GM21737 (cell line): ENCODE measurements at regions not wholly inside any gene's neighbourhood (a gene's known extent, or its start where the extent isn't known, plus 50 kb on each side); places are given as distances from the start of the nearest gene placed in this dataset.
"Not testable (repeated sequence)": the region's sequence is repeated elsewhere in the genome, so short reads cannot be mapped to it uniquely, and the experiment has no call there.

ENCODE experiments used
- ATAC-seq: cut with Tn5 transposase; IDR thresholded peaks from one replicate; pipeline ENCODE4 v1.9.1; 2021; ENCODE audit warnings: mild to moderate bottlenecking, moderate library complexity; ENCODE audit not compliant: unreplicated experiment

GRCh38 chr4:188649635-188650034 lies 510.4 kb downstream of the TRIML1 start:
- no peak for ATAC-seq

DNA sequence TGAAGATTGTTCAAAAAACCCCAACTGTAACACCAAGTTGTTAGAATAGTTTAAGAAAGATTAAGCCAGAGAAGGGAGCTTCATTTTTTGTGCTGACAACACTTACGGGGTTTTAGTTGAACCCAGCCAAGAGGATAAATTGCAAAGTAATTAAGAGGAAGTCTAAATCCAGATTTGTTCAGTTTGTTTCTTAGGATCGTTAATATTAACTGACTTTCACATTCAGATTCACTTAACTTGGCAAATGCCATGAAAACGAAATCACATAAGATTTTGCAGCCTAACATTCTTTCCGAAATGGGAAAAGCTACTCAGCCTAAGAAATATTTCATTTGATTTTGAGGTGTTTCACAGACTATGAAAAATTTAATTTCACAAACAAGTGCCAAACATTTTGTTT lies 511.3 kb downstream of the TRIML1 start:
- no peak for ATAC-seq

DNA sequence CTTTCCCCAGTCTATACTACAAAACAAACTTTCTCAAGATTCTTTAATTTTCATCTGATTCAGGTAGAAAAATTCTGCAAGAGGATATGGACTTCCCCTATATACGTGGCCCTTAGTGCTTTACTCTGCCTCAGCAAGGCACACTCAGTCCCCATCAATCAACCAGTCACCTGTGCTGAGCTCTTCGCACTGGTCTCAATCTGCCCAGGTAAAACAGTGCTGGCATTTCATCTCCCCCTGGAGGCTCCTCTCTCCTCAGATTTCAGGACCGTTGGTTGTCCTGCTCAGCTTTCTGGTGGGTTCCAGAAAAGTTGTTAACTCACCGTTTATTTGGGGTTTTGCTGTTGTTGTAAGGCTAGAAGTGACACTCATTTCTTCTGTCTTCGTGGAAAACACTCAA lies 518.1 kb downstream of the TRIML1 start:
- no peak for ATAC-seq

DNA sequence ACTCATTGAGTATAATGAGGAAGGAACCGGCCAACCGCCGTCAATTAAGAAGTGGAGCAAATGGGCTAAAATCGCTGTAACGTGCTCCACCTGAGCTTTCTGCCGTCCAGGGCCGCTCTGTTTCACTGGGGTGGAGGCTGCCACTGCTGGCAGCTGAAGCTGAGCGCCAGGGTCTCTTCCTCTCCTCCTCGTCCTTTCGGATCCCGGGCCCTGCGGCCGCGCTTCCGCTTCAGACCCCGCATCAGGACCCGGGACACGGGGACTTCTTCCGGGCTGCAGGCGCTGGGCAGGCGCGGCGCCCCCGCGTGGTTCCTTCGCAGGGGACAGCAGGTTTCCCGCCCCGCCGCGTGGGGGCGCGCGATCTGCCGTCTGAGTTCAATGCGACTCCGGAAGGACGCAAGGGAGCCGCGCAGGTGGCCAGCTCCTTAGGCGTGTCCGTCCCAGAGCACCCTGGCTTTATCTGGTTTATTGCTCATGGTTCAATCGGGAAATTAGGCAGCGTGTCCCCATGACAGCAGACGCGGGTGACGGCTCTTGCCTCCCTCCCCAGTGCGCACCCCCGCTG lies 519.8 kb downstream of the TRIML1 start:
- no peak for ATAC-seq

GRCh38 chr4:188660796-188661195 lies 521.6 kb downstream of the TRIML1 start:
- ATAC-seq, result no peak

- ATAC-seq, result no peak
These were observed 522.3 kb downstream of the TRIML1 start for GRCh38 chr4:188661502-188661901.

GRCh38 chr4:188663369-188663768 lies 524.1 kb downstream of the TRIML1 start:
- no peak for ATAC-seq

GRCh38 chr4:188665491-188666457 lies 526.5 kb downstream of the TRIML1 start:
- no peak for ATAC-seq

DNA sequence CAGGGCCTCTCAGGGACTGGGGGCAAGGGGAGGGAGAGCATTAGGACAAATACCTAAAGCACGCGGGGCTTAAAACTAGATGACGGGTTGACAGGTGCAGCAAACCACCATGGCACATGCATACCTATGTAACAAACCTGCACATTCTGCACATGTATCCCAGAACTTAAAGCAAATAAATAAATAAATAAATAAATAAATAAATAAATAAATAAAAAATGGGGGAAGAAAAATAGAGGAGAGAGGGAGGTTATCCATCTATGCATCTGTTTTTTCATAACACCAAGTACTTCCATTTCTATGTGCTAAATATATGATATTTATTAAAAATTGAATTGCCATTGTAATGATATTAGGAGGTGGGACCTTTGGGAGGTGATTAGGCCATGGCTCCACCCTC lies 539.5 kb downstream of the TRIML1 start:
- not testable (repeated sequence) for ATAC-seq

- ATAC-seq, result no peak
These were observed 540.9 kb downstream of the TRIML1 start for GRCh38 chr4:188680004-188680666.

DNA sequence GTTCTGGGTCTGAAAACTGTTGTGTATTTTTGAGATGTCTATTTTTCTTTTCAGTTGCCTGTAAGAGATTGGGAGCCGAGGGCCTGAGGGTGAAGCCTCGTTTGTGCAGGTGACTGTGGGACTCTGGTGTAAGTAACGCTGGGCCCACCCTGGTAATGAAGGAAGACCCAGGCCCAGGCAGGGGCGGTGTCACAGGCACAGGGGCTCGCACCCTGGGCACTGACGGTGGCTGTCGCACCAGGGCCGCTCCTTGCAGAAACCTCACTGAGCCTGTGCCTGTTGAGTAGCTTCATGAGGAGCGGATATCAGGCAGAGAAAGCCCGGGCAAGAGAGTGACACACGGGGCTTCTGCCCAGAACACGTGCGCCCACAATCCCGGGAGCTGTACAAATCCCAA lies 541.4 kb downstream of the TRIML1 start:
- ATAC-seq, result no peak

DNA sequence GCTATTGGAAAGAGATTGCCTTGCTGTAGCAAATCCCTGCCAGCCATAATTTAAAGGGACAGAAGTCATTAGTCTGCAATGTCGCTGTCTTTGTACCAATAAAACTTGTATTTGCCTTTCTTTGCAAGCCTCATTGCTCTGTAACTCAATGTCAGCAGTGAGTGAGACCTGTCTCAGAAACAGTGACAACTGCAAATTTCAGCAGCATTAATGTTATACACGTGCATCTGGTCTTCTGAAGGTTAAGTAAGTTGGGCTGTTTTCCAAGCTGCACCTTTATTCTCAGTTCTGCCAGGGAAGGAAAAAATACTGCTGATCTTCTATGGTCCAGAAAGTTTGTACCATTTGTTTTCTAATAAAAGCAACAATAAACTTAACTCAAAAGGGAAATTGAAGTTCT lies 543.1 kb downstream of the TRIML1 start:
- no peak for ATAC-seq

DNA sequence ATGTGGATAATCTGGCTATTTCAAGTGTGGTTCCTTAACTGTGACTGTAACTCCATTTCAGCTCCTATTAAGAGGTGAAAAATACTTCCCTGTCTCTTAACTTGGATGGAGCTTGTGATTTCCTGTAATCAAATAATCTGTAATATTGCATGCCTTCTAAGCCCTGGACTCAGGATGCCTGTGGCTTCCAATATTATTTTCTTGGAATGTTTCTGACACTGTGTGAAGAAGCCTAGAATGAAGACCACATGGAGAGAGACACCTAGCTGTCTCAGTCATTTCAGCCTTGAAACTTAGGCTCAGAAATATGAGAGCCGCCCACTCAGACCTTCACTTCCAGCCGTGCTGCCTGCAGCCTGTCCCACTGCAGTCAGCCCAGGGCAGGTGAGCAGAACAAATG lies 544.3 kb downstream of the TRIML1 start:
- no peak for ATAC-seq

- no peak for ATAC-seq
These were observed 549.7 kb downstream of the TRIML1 start for GRCh38 chr4:188688956-188689355.

DNA sequence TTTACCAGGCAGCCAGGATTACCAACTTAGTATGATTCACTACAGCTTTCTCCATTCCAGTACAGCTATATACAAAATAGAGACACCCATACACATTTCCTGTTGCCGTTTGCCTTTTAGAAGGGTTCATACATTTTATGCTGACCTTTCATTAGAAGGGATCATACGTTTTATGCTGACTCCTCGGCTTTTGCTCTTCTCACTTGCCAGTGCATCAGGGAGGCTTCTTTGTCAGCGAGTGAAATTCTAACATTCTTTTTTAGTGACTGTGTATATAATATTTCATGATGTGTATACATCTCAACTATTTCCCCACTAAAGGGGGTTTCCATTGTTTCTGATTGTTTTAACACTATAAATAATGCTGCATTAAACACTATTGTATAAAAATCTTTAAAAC lies 552.6 kb downstream of the TRIML1 start:
- ATAC-seq, result no peak

DNA sequence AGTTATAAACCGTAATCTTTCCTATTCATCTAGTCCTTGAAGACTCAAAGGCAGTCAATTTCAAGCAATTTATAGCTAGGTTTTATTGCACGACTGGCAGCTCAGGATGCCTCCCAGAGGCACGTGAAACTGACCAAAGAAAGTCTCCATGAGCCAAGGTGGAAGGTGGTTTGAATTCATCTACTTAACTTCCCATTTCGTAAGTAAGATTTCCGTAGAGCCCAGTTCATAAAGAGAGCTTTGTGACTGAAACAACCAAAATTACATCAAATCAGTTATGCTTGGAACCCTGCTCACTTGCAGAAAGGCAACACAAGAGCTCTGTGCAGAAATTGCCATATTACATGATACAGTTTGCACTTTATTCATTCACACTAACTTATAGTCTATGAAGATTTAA lies 556.0 kb downstream of the TRIML1 start:
- ATAC-seq, result no peak

DNA sequence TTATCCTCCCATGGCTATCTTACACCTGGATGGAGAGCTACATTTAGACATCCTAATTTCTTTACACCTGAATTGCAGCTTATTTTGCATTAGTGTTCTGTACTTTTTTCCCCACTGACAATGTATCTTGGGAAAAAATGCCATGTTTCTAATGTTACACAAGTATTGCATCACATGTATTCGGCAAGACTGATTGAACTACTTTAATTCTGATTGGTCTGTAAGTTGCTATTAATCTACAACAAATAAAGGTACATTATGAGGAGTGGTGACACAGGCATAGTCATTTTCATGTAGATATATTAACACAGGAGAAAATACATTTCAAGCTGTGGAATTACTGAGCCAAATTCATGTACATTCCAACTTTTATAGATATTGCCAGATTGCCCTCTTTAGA lies 558.0 kb downstream of the TRIML1 start:
- no peak for ATAC-seq

- no peak for ATAC-seq
These were observed 562.7 kb downstream of the TRIML1 start for GRCh38 chr4:188701952-188702351.

GRCh38 chr4:188704288-188704687 lies 565.0 kb downstream of the TRIML1 start:
- no peak for ATAC-seq

- ATAC-seq, result no peak
These were observed 567.8 kb downstream of the TRIML1 start for GRCh38 chr4:188707036-188707435.

DNA sequence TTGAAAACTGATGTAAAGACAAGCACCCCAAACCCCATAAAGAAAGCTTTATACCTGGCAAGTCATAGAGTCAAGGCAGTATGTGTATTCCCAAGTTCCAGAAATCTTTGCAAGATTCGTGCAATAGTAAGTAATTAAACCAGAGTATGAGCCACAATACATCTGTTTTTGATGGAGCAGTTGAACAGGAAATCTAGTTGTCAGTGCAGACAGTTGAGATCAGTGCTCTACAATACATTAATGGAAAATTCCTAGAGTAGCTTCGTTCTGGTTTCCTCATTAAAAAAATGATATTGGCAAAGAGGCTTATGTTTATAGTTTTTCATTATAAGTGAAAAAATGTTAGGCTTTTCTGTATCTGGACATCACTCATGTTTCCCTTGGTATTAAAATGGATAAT lies 575.3 kb downstream of the TRIML1 start:
- no peak for ATAC-seq

DNA sequence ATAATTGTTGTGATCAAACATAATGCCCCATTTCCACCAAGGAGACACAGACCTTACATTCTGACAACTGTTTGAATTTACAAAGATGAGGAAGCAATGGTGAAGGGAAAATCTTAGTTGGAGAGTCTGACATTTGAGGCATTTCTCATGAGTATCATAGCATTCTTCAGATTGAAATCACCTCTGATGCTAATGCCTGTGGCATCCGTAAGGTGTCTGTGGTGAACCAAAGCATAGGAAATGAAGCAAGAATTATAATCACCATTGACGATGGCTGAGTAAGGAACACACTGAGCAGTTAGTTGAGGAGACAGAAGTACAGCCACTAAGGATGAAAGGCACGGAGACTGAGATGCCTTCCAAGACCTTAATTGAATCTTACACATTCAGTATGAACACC lies 575.7 kb downstream of the TRIML1 start:
- no peak for ATAC-seq
